ENCODE measurements at regions not wholly inside any gene's neighbourhood (a gene's known extent, or its start where the extent isn't known, plus 50 kb on each side); places are given as distances from the start of the nearest gene placed in this dataset.
A peak's percentile ranks its signal among the peaks of the same experiment; 100 is the strongest.

GRCh38 chr2:167900435-167901114 lies 346.8 kb downstream of the STK39 start:
- DNase-seq = no peak

- DNase-seq = no peak
Observed at GRCh38 chr2:167898340-167898739, 349.1 kb downstream of the STK39 start.

- DNase-seq = no peak
Observed at GRCh38 chr2:167891841-167892240, 355.6 kb downstream of the STK39 start.

GRCh38 chr2:167890739-167891138 lies 356.7 kb downstream of the STK39 start:
- no peak for DNase-seq

GRCh38 chr2:167880415-167880814 lies 367.0 kb downstream of the STK39 start:
- DNase-seq = no peak

- DNase-seq = no peak
Observed at GRCh38 chr2:167875529-167875928, 371.9 kb downstream of the STK39 start.

GRCh38 chr2:167874812-167875211 lies 372.6 kb downstream of the STK39 start:
- DNase-seq = no peak

- peak; percentile 25 to 36 for DNase-seq
Observed at GRCh38 chr2:167871286-167871685, 376.1 kb downstream of the STK39 start.

GRCh38 chr2:167869200-167869599 lies 378.2 kb downstream of the STK39 start:
- no peak for DNase-seq

GRCh38 chr2:167863377-167863776 lies 384.0 kb downstream of the STK39 start:
- no peak for DNase-seq

- no peak for DNase-seq
Observed at GRCh38 chr2:167862782-167863181, 384.6 kb downstream of the STK39 start.

- no peak for DNase-seq
Observed at GRCh38 chr2:167862296-167862695, 385.1 kb downstream of the STK39 start.

- no peak for DNase-seq
Observed at GRCh38 chr2:167861574-167862193, 385.7 kb downstream of the STK39 start.

- no peak for DNase-seq
Observed at GRCh38 chr2:167860082-167860481, 387.3 kb downstream of the STK39 start.

- DNase-seq = no peak
Observed at GRCh38 chr2:167859676-167860075, 387.7 kb downstream of the STK39 start.

- DNase-seq = no peak
Observed at GRCh38 chr2:167858086-167858485, 389.3 kb downstream of the STK39 start.

GRCh38 chr2:167857416-167857815 lies 390.0 kb downstream of the STK39 start:
- no peak for DNase-seq

- DNase-seq = no peak
Observed at GRCh38 chr2:167856190-167856589, 391.2 kb downstream of the STK39 start.

GRCh38 chr2:167855211-167855610 lies 392.2 kb downstream of the STK39 start:
- DNase-seq = no peak

- DNase-seq = no peak
Observed at GRCh38 chr2:167853717-167854116, 393.7 kb downstream of the STK39 start.

GRCh38 chr2:167851876-167852275 lies 395.5 kb downstream of the STK39 start:
- peak; percentile 65 to 78 for DNase-seq

- DNase-seq = peak; percentile 51 to 55
Observed at GRCh38 chr2:167851323-167851860, 396.0 kb downstream of the STK39 start.

GRCh38 chr2:167844714-167845530 lies 402.5 kb downstream of the STK39 start:
- DNase-seq = no peak
